Neutrophil (primary cell): ENCODE measurements at regions not wholly inside any gene's neighbourhood (a gene's known extent, or its start where the extent isn't known, plus 50 kb on each side); places are given as distances from the start of the nearest gene placed in this dataset.

Experiments
- H3K27ac ChIP-seq: fragments of 200-600 bp; sonication (generic); 2 replicates; pipeline ENCODE4 v1.5.1; 2016; ENCODE audit warnings: mild to moderate bottlenecking, moderate library complexity
- H3K27me3 ChIP-seq: fragments of 200-600 bp; sonication (generic); 2 replicates; pipeline ENCODE4 v1.6.0; 2016; ENCODE audit warnings: mild to moderate bottlenecking
- H3K36me3 ChIP-seq: fragments of 200-600 bp; sonication (generic); 2 replicates; pipeline ENCODE4 v1.5.1; 2017
- H3K4me1 ChIP-seq, 2 experiments: fragments of 200-600 bp in 1 of 2; sonication (generic) in 1 of 2; 1 replicate in 1 of 2; 2 replicates in 1 of 2; pipeline versions ENCODE4 v1.5.1 to v1.6.1; 2013 to 2016; ENCODE audit warnings: low read depth in 1 of 2, low read length in 1 of 2, mild to moderate bottlenecking in 1 of 2, moderate library complexity in 1 of 2; ENCODE audit not compliant: control insufficient read depth in 1 of 2, insufficient read depth in 1 of 2
- H3K4me3 ChIP-seq, 2 experiments: fragments of 200-600 bp in 1 of 2; sonication (generic) in 1 of 2; 1 replicate in 1 of 2; 2 replicates in 1 of 2; pipeline ENCODE4 v1.5.1; 2013 to 2016; ENCODE audit warnings: low read depth in 1 of 2, low read length in 1 of 2, mild to moderate bottlenecking in 1 of 2, moderate library complexity in 1 of 2
- H3K9me3 ChIP-seq: fragments of 200-600 bp; sonication (generic); 2 replicates; pipeline ENCODE4 v1.5.1; 2016
- CTCF ChIP-seq: fragments of 200-600 bp; sonication (generic); IDR thresholded peaks from 2 replicates; pipeline ENCODE4 v1.5.1; 2016; ENCODE audit warnings: antibody characterized with exemption

- H3K4me3 ChIP-seq = no peak overlapping the region
- no peaks in the 10 kb centered on the region for H3K9me3 ChIP-seq
- no peaks in the 10 kb centered on the region for H3K27me3 ChIP-seq
- H3K27ac ChIP-seq = no peak overlapping the region
- TF ChIP-seq CTCF = no peak
- no peaks in the 10 kb centered on the region for H3K4me1 ChIP-seq
- H3K36me3 ChIP-seq = no peaks in the 10 kb centered on the region
Observed at GRCh38 chr7:131848033-131848432, 291.6 kb upstream of the PODXL start.

GRCh38 chr7:131845573-131846314, 289.3 kb upstream of the PODXL start:
- H3K27me3 ChIP-seq = no peaks in the 10 kb centered on the region
- no peaks in the 10 kb centered on the region for H3K9me3 ChIP-seq
- no peak overlapping the region for H3K4me3 ChIP-seq
- no peak for TF ChIP-seq CTCF
- H3K27ac ChIP-seq = no peak overlapping the region
- no peaks in the 10 kb centered on the region for H3K36me3 ChIP-seq
- H3K4me1 ChIP-seq = no peaks in the 10 kb centered on the region

- TF ChIP-seq CTCF = no peak
- Histone ChIP-seq H3K27ac (no peak overlapping the region), H3K4me3 (no peak overlapping the region), H3K36me3 (no peaks in the 10 kb centered on the region), H3K4me1 (no peaks in the 10 kb centered on the region), H3K9me3 (no peaks in the 10 kb centered on the region), H3K27me3 (no peaks in the 10 kb centered on the region)
Observed at GRCh38 chr7:131844369-131844768, 287.9 kb upstream of the PODXL start.

GRCh38 chr7:131843898-131844331, 287.5 kb upstream of the PODXL start:
- H3K4me3 ChIP-seq = no peak overlapping the region
- no peaks in the 10 kb centered on the region for H3K27me3 ChIP-seq
- no peaks in the 10 kb centered on the region for H3K4me1 ChIP-seq
- no peak for TF ChIP-seq CTCF
- H3K27ac ChIP-seq = no peak overlapping the region
- no peaks in the 10 kb centered on the region for H3K36me3 ChIP-seq
- no peaks in the 10 kb centered on the region for H3K9me3 ChIP-seq

- no peaks in the 10 kb centered on the region for H3K9me3 ChIP-seq
- no peak for TF ChIP-seq CTCF
- no peaks in the 10 kb centered on the region for H3K27me3 ChIP-seq
Observed at GRCh38 chr7:131839967-131840690, 283.7 kb upstream of the PODXL start.

More at GRCh38 chr7:131839967-131840690, 283.7 kb upstream of the PODXL start:
- Histone ChIP-seq H3K4me3 (no peak overlapping the region), H3K4me1 (no peaks in the 10 kb centered on the region), H3K27ac (no peak overlapping the region), H3K36me3 (no peaks in the 10 kb centered on the region)
